Prostate gland (tissue), 2 donors: ENCODE measurements at regions not wholly inside any gene's neighbourhood (a gene's known extent, or its start where the extent isn't known, plus 50 kb on each side); places are given as distances from the start of the nearest gene placed in this dataset.

Experiments used
- DNase-seq: peaks from one replicate; pipeline ENCODE4 v3.0.0-alpha.2; 2019; ENCODE audit warnings: low spot score
- H3K27ac ChIP-seq, 2 donors: fragments of 200-600 bp; sonication (generic); 2 replicates each; pipeline ENCODE4 v1.5.1; 2017 to 2019
- H3K27me3 ChIP-seq: fragments of 200-600 bp; sonication (generic); replicated peaks from 2 replicates; pipeline ENCODE4 v1.5.1; 2019; ENCODE audit not compliant: insufficient read depth
- H3K36me3 ChIP-seq, 2 donors: fragments of 200-600 bp; sonication (generic); 1 replicate in 1 of 2; 2 replicates in 1 of 2; pipeline versions ENCODE4 v1.5.1 to v1.8.1; 2017 to 2019
- H3K4me1 ChIP-seq: fragments of 200-600 bp; sonication (generic); replicated peaks from 2 replicates; pipeline ENCODE4 v1.5.1; 2019
- H3K4me3 ChIP-seq, 2 donors: fragments of 200-600 bp; sonication (generic); 2 replicates each; pipeline ENCODE4 v1.5.1; 2017 to 2019
- H3K9me3 ChIP-seq: fragments of 200-600 bp; sonication (generic); 2 replicates; pipeline ENCODE4 v1.5.1; 2017
- CTCF ChIP-seq, 4 experiments: fragments of 200-600 bp in 2 of 4; fragments of 450-650 bp in 2 of 4; sonication (generic) in 2 of 4; IDR thresholded peaks; 1 replicate in 3 of 4; 2 replicates in 1 of 4; pipeline ENCODE4 v1.5.1; 2016 to 2019; ENCODE audit warnings: antibody characterized with exemption in 4 of 4, mild to moderate bottlenecking in 2 of 4, moderate library complexity in 2 of 4
- POLR2A ChIP-seq: fragments of 450-650 bp; IDR thresholded peaks from one replicate; pipeline ENCODE4 v1.6.1; 2016; ENCODE audit warnings: antibody characterized with exemption, mild to moderate bottlenecking
- POLR2AphosphoS5 ChIP-seq: sonication (generic); formaldehyde crosslinking; IDR thresholded peaks from one replicate; pipeline ENCODE4 v1.6.1; 2017; ENCODE audit warnings: antibody characterized with exemption
- intact Hi-C: fragments of 100-400 bp; cut with DNase I; formaldehyde crosslinking; loops from one replicate; pipeline ENCODE4 v1.14.2; 2022

GRCh38 chr2:215190588-215190987 lies 52.2 kb upstream of the ABCA12 start:
- H3K27ac ChIP-seq: no peak overlapping the region
- no peaks in the 10 kb centered on the region for H3K9me3 ChIP-seq
- H3K36me3 ChIP-seq: no peaks in the 10 kb centered on the region
- intact Hi-C loops: no loop called here
- TF ChIP-seq POLR2AphosphoS5 (no peak), POLR2A (no peak), CTCF (IDR thresholded peaks at IDR 0.05) (no peak)
- H3K27me3 ChIP-seq: no peaks in the 10 kb centered on the region
- no peaks in the 10 kb centered on the region for H3K4me1 ChIP-seq
- H3K4me3 ChIP-seq: no peak overlapping the region
- no peak for DNase-seq

GRCh38 chr2:215189393-215189792 lies 51.0 kb upstream of the ABCA12 start:
- Histone ChIP-seq H3K27ac (no peak overlapping the region), H3K9me3 (no peaks in the 10 kb centered on the region), H3K4me3 (no peak overlapping the region), H3K36me3 (no peaks in the 10 kb centered on the region), H3K27me3 (no peaks in the 10 kb centered on the region), H3K4me1 (no peaks in the 10 kb centered on the region)
- TF ChIP-seq POLR2A: no peak
- TF ChIP-seq CTCF (IDR thresholded peaks at IDR 0.05): no peak
- TF ChIP-seq POLR2AphosphoS5: no peak
- intact Hi-C loops: no loop called here
- DNase-seq: peak; percentile 28
